CD14-positive monocyte (primary cell): ENCODE measurements at regions not wholly inside any gene's neighbourhood (a gene's known extent, or its start where the extent isn't known, plus 50 kb on each side); places are given as distances from the start of the nearest gene placed in this dataset.

Experiments used
- DNase-seq, 3 donors: peaks; one replicate each; pipeline ENCODE4 v3.0.0-alpha.2; 2011 to 2022
- H2AFZ ChIP-seq: 2 replicates; pipeline ENCODE4 v1.6.0; 2012; ENCODE audit warnings: mild to moderate bottlenecking, low read depth, low read length, inconsistent platforms; ENCODE audit not compliant: insufficient read depth, poor library complexity, severe bottlenecking
- H3K27ac ChIP-seq, 2 donors: 1 replicate in 1 of 2; 2 replicates in 1 of 2; pipeline ENCODE4 v1.5.1; 2012 to 2013; ENCODE audit warnings: low read length in 2 of 2, control low read depth in 1 of 2, inconsistent platforms in 1 of 2, low read depth in 1 of 2, mild to moderate bottlenecking in 1 of 2
- H3K27me3 ChIP-seq, 2 donors: one replicate each; pipeline versions ENCODE4 v1.6.0 to v1.6.1; 2011 to 2013; ENCODE audit warnings: low read length in 2 of 2; ENCODE audit not compliant: control insufficient read depth in 2 of 2, insufficient read depth in 2 of 2
- H3K36me3 ChIP-seq, 2 donors: replicated peaks in 1 of 2; 1 replicate in 1 of 2; 2 replicates in 1 of 2; pipeline versions ENCODE4 v1.5.1 to v1.6.1; 2012 to 2013; ENCODE audit warnings: low read length in 2 of 2, control low read depth in 1 of 2, inconsistent platforms in 1 of 2, mild to moderate bottlenecking in 1 of 2; ENCODE audit not compliant: insufficient read depth in 2 of 2, control insufficient read depth in 1 of 2
- H3K4me1 ChIP-seq, 2 donors: 1 replicate in 1 of 2; 2 replicates in 1 of 2; pipeline versions ENCODE4 v1.5.1 to v1.6.1; 2012 to 2013; ENCODE audit warnings: low read length in 2 of 2, control low read depth in 1 of 2, inconsistent platforms in 1 of 2, mild to moderate bottlenecking in 1 of 2, moderate library complexity in 1 of 2; ENCODE audit not compliant: insufficient read depth in 2 of 2, control insufficient read depth in 1 of 2
- H3K4me2 ChIP-seq: replicated peaks from 2 replicates; pipeline ENCODE3; 2012; ENCODE audit warnings: low read length, moderate library complexity, mild to moderate bottlenecking; ENCODE audit not compliant: poor library complexity, severe bottlenecking; ENCODE audit errors: extremely low read depth
- H3K4me3 ChIP-seq, 3 experiments: fragments of 200-600 bp in 1 of 3; sonication (generic) in 1 of 3; replicated peaks in 1 of 3; 1 replicate in 2 of 3; 2 replicates in 1 of 3; pipeline ENCODE4 v1.5.1; 2011 to 2013; ENCODE audit warnings: low read length in 3 of 3, mild to moderate bottlenecking in 3 of 3, control low read depth in 2 of 3, low read depth in 2 of 3, inconsistent platforms in 1 of 3, moderate library complexity in 1 of 3
- H3K79me2 ChIP-seq: 2 replicates; pipeline ENCODE4 v1.6.0; 2012; ENCODE audit warnings: mild to moderate bottlenecking, control low read depth, inconsistent platforms, low read length, moderate library complexity; ENCODE audit not compliant: insufficient read depth
- H3K9ac ChIP-seq: 2 replicates; pipeline ENCODE4 v1.6.0; 2017; ENCODE audit warnings: low read length, mild to moderate bottlenecking; ENCODE audit not compliant: insufficient read depth, poor library complexity, severe bottlenecking
- H3K9me3 ChIP-seq, 2 donors: replicated peaks in 1 of 2; 1 replicate in 1 of 2; 2 replicates in 1 of 2; pipeline versions ENCODE4 v1.5.1 to v1.6.1; 2012 to 2013; ENCODE audit warnings: low read length in 2 of 2, control low read depth in 1 of 2; ENCODE audit not compliant: control insufficient read depth in 1 of 2, insufficient read depth in 1 of 2
- H4K20me1 ChIP-seq: 2 replicates; pipeline ENCODE4 v1.6.0; 2012; ENCODE audit warnings: mild to moderate bottlenecking, low read length, control low read depth, moderate library complexity; ENCODE audit not compliant: insufficient read depth
- H3K27ac Mint-ChIP-seq, 7 donors: one replicate each; pipeline ENCODE4 v1.8.0; 2020; ENCODE audit warnings: mild to moderate bottlenecking in 7 of 7, mixed read lengths in 7 of 7, moderate library complexity in 6 of 7, inconsistent platforms in 2 of 7
- H3K27me3 Mint-ChIP-seq, 3 donors: one replicate each; pipeline ENCODE4 v1.8.0; 2021 to 2022; ENCODE audit warnings: low read depth in 3 of 3, mild to moderate bottlenecking in 3 of 3, mixed read lengths in 3 of 3, moderate library complexity in 3 of 3, inconsistent platforms in 1 of 3
- H3K36me3 Mint-ChIP-seq, 2 donors: one replicate each; pipeline ENCODE4 v1.8.0; 2020; ENCODE audit warnings: mixed read lengths in 2 of 2, inconsistent platforms in 1 of 2, mild to moderate bottlenecking in 1 of 2
- H3K4me1 Mint-ChIP-seq: one replicate; pipeline ENCODE4 v1.8.0; 2020; ENCODE audit warnings: mild to moderate bottlenecking, mixed read lengths
- H3K4me3 Mint-ChIP-seq, 2 donors: one replicate each; pipeline ENCODE4 v1.8.0; 2020; ENCODE audit warnings: mild to moderate bottlenecking in 2 of 2, mixed read lengths in 2 of 2, moderate library complexity in 1 of 2
- H3K9me3 Mint-ChIP-seq, 7 donors: one replicate each; pipeline ENCODE4 v1.8.0; 2020 to 2022; ENCODE audit warnings: mixed read lengths in 7 of 7, mild to moderate bottlenecking in 6 of 7, moderate library complexity in 6 of 7, inconsistent platforms in 2 of 7
- WGBS: methylation state at CpG from one replicate; pipeline ENCODE4 v1.1.5; 2013; ENCODE audit warnings: missing lambda C conversion rate; ENCODE audit not compliant: insufficient coverage; 5-methylcytosine and 5-hydroxymethylcytosine counted together
- intact Hi-C, 2 donors: fragments of 100-400 bp; cut with micrococcal nuclease; formaldehyde crosslinking; loops; one replicate each; pipeline versions ENCODE4 v1.15.0 to v1.15.1; 2023
- TF ChIP-seq, protein P1 (sequence below): fragments of 200-600 bp; IDR thresholded peaks from one replicate; pipeline ENCODE4 v1.8.0; 2022; ENCODE audit warnings: antibody characterized with exemption, mild to moderate bottlenecking

DNA sequence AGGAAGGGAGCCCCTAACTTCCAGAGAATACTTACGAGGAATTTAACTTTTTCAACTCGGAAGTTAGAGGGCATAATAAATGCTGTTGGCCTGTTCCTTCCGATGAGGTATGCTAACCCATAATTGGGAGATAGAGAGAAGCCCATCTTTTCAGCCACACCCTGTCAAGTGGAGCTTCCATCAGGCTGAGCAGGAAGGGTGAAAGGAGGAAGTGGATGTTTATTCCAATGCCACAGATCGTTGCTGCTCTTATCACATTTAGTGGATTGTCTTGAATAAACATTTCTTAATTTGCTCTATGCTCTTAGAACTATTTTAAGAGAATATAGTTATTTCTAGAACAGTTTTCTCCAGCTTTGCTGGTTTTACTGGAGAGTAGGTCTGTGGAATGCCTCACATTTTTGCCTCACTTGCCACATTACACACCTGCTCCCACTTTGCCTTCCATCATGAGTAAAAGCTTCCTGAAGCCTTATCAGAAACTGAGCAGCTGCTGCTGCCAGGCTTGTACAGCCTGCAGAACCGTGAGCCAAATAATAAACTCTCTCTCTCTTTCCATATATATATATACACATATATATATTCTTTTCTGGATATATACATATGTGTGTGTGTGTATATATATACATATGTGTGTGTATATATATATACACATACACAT is 60.0 kb upstream of the RGS21 start:
- intact Hi-C loops = no loop called here
- no peak overlapping the region for H3K4me2 ChIP-seq
- Mint-ChIP-seq H3K27ac (no peak overlapping the region), H3K36me3 (no peaks in the 10 kb centered on the region), H3K4me1 (peaks cover 2% of the 10 kb centered on the region), H3K9me3 (peaks cover 6 to 19% (median 10%) of the 10 kb centered on the region in 7 donors), H3K4me3 (no peak overlapping the region), H3K27me3 (peaks cover 0 to 3% (median 0%) of the 10 kb centered on the region in 3 donors)
- no peaks in the 10 kb centered on the region for H3K36me3 ChIP-seq
- no peak overlapping the region for H2AFZ ChIP-seq
- WGBS = no CpG with 5 or more reads among the region's 5 CpGs
- no peak overlapping the region for H3K27ac ChIP-seq
- H3K27me3 ChIP-seq = no peaks in the 10 kb centered on the region
- no peak overlapping the region for H3K9ac ChIP-seq
- no peaks in the 10 kb centered on the region for H4K20me1 ChIP-seq
- no peak for DNase-seq
- no peaks in the 10 kb centered on the region for H3K79me2 ChIP-seq
- H3K4me1 ChIP-seq = no peaks in the 10 kb centered on the region
- H3K9me3 ChIP-seq = peaks cover 7 to 11% of the 10 kb centered on the region in 2 donors
- TF ChIP-seq, protein P1, sequence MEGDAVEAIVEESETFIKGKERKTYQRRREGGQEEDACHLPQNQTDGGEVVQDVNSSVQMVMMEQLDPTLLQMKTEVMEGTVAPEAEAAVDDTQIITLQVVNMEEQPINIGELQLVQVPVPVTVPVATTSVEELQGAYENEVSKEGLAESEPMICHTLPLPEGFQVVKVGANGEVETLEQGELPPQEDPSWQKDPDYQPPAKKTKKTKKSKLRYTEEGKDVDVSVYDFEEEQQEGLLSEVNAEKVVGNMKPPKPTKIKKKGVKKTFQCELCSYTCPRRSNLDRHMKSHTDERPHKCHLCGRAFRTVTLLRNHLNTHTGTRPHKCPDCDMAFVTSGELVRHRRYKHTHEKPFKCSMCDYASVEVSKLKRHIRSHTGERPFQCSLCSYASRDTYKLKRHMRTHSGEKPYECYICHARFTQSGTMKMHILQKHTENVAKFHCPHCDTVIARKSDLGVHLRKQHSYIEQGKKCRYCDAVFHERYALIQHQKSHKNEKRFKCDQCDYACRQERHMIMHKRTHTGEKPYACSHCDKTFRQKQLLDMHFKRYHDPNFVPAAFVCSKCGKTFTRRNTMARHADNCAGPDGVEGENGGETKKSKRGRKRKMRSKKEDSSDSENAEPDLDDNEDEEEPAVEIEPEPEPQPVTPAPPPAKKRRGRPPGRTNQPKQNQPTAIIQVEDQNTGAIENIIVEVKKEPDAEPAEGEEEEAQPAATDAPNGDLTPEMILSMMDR = no peak
- no peak overlapping the region for H3K4me3 ChIP-seq

DNA sequence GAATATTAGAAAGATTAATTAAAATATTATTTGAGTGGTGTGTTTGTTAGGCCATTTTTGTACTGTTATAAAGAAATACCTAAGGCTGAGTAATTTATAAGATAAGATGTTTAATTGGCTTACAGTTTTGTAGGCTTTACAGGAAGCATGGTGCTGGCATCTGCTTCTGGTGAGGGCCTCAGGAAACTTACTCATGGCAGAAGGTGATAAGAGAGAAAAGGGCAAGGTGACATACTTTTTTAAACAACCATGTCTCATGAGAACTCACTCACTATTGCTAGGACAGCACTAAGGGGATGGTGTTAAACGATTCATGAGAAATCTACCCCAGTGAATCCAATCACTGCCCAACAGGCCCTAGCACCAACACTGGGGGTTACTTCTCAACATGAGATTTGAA is 56.7 kb upstream of the RGS21 start:
- no peak overlapping the region for H3K4me3 ChIP-seq
- no peak overlapping the region for H3K4me2 ChIP-seq
- no peaks in the 10 kb centered on the region for H4K20me1 ChIP-seq
- H3K27me3 ChIP-seq = no peaks in the 10 kb centered on the region
- Mint-ChIP-seq H3K27me3 (no peaks in the 10 kb centered on the region), H3K27ac (no peak overlapping the region), H3K9me3 (peaks cover 0 to 3% (median 0%) of the 10 kb centered on the region in 7 donors), H3K36me3 (no peaks in the 10 kb centered on the region), H3K4me1 (peaks cover 7% of the 10 kb centered on the region), H3K4me3 (no peak overlapping the region)
- intact Hi-C loops = no loop called here
- DNase-seq = no peak
- H3K9me3 ChIP-seq = no peaks in the 10 kb centered on the region
- no CpG with 5 or more reads among the region's 1 CpG for WGBS
- H3K4me1 ChIP-seq = no peaks in the 10 kb centered on the region
- H3K36me3 ChIP-seq = no peaks in the 10 kb centered on the region
- no peak overlapping the region for H3K27ac ChIP-seq
- TF ChIP-seq, protein P1 = no peak
- no peaks in the 10 kb centered on the region for H3K79me2 ChIP-seq
- H3K9ac ChIP-seq = no peak overlapping the region
- no peak overlapping the region for H2AFZ ChIP-seq
